Dermis microvascular lymphatic vessel endothelial cell (primary cell): ENCODE measurements at regions not wholly inside any gene's neighbourhood (a gene's known extent, or its start where the extent isn't known, plus 50 kb on each side); places are given as distances from the start of the nearest gene placed in this dataset.

Source experiments
- DNase-seq, 2 donors: peaks; one replicate each; pipeline versions ENCODE4 v3.0.0 to v3.0.0-alpha.2; 2010; ENCODE audit warnings: low read depth in 2 of 2

DNA sequence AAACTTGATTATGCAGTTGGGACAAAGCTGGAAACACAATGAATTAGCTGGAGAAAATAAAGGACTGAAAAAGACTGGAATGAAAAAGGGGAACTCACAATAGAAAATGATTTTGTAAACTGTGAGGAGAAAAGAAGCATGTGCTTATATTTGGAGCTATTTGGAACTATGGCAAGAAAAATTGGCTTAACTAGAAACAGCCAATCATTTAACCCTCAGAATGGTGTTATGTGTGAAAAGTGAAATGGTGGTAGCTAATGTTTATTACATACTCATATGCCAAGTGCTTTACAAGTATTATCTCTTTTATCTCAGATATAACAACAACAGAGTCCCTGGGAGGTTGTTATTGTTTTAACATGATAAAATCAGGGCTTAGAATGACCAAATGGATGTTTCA is 583.1 kb upstream of the SEL1L start:
- no peak for DNase-seq

DNA sequence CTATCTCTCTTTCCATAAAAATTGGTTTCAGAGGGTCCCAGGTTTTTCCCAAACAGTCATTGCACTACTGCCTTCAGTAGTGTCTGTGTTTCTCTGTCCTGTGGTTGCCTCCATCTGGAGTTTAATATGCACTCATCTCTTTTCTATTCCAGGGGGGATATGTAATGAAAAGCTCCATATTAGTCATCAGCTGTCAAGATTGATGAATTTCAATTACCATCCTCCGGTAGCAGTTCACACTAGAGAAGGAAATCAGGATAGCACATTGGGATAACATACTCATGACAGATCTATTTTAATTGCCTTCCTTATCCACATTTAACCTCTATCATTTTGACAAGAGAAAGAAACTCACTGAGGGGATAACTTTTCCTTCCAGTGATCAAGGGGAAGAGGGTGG is 589.0 kb upstream of the SEL1L start:
- no peak for DNase-seq

DNA sequence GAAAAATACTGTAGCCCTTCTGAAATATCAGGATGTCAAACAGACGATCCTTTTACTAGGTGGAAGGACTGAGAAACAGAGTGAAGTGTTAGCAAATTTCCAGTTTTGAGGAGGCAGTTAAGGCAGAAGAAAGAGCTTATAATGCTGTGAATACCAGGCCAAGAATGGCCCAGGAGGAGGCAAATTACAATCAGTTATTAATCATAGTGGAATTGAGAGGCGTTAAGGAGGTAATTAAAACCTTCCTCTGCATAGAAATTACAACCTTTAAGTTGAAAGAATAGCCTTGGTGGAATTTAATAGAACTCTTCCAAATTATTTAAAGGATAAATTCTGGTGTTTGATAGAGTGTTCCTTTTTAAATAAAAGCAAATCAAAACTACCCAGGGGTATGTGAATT is 590.9 kb upstream of the SEL1L start:
- DNase-seq = no peak

DNA sequence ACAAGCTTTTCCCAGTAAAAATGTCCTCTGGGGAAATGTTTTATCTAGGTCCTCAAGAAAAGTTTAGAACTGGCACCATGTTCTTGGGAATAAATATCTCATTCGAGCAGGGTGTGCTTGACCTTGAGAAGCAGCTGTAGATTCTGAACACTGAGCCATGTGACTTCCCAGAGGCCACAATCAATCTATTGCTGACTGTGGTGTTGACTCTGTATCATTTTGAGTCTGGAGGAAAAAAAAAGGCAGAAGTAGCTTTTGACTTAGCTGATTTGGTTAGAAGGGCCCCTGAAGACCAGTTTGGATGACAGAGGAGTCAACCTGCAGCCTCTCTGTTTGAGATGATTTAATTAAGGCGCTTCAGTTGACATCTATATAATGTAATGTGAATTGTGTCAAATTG is 592.4 kb upstream of the SEL1L start:
- DNase-seq = no peak

DNA sequence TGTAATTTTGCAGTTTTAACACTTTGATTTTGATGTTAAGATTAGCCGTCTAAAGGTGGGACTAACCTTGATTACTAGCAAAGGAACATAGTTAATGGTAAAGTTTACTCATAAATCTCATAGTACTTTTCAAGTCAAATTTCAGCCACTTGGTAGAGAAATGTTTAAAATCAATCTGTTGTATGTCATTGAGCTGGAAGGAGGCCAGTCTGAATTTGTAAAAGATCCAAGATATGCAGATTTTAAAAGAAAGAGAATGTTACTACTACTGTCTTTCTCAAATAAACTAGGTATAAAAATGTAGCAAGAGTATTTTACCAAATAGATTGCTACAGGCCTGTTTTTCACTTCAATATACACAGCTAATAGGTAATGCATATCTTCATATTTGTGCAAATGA is 600.8 kb upstream of the SEL1L start:
- DNase-seq = no peak

DNA sequence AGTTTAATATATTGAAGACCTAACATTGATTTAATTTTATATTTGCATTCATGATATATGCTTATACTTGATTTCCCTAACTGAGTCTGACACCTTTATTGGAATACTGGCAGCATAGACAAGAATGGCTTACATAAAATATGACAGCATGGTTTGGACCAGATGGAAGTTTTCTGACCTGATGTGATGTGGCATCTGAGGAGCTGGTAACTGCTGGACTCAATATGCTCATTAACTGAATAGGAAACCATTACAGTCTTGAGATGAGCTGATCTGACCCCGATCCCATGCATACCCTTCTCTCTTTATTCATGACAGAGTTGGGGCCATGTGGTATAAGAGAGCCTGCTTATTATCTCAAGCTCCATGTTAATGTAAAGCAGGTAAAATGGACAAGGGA is 604.8 kb upstream of the SEL1L start:
- no peak for DNase-seq

DNA sequence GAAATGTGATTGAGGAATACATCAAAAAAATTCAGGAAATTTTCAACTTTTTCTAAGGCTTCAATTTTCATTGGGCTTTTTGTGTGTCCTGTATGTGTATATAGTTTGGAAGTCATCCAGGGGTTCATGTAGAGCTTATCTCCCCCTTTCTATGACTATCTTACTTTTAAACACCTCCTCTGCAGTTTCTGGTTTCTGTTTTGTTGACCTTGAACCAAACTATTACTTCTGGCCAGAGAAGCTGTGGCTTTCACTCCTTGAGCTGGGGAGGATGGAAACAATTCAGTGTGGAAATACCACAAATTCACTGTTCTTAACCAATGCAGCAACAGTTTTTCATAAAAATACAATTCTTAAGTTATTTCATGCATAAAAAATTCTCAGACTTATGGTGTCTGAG is 613.2 kb upstream of the SEL1L start:
- DNase-seq = no peak

DNA sequence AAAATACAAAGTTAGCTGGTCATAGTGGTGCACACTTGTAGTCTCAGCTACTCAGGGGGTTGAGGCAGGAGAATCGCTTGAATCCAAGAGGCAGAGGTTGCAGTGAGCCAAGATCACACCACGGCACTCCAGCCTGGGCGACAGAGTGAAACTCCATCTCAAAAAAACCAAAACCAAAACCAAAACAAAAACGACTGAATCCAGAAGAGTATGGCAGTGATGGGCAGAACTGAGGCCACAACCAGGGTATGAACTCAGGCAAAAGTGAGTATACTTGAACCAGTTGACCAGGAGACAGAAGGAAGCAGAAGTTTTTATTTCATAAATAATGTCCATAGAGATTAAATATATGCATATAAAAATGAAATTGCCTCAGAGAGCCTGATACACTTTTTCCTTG is 620.0 kb upstream of the SEL1L start:
- DNase-seq = no peak

DNA sequence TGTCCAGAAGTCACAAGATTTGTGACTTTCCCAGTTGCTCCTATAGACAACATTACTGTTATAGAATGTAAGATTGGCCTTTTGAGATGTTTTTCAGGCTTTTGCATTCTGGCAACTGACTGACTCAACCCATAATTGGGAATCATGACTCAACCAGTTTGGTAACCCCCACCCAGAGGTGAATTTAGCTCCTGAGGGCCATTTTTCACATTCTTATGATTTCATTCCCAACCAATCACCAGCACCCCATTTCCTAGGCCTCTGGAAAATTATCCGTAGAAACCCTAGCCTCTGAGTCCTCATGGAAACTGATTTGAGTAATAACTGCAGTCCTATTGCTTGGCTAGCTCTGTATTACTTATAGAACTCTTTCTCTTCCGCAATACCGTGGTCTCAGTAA is 626.0 kb upstream of the SEL1L start:
- DNase-seq = no peak

DNA sequence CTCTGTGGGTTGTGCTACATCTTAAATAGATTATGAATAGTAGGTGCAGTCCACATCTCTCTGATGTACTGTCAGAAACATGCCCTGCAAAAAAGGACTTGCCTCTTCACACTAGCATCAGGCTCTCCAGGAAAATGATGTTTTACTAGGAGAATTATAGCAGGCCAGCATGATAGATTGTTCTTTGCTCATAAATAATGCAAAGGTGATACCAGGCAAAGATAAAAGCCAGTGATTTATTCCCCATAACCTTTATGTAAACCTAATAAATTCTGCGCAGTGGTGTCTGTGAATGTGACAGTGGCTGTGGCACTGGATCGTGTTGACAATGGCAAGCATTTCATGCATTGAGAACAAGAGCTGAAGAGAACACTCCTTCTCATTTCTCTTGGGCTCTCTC is 646.5 kb upstream of the SEL1L start:
- no peak for DNase-seq

DNA sequence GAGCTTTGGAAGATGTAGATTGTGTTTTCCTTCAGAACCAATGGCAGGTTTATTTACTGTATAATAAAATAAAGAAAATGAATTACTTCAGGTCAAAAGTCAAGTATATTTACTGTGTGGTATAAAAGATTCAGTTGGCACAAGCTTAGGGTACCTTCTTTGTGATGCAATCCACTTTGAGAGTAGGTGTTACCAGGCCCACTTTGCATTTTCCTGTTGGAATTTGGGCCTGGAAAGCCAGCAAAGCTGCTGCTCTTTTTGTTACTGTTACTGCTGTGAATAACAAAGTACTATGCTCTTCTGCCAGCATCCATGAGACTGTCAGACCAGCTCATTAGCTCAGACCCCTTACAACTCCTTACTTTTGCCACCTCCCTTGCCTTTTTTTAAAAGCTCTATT is 649.0 kb upstream of the SEL1L start:
- no peak for DNase-seq

DNA sequence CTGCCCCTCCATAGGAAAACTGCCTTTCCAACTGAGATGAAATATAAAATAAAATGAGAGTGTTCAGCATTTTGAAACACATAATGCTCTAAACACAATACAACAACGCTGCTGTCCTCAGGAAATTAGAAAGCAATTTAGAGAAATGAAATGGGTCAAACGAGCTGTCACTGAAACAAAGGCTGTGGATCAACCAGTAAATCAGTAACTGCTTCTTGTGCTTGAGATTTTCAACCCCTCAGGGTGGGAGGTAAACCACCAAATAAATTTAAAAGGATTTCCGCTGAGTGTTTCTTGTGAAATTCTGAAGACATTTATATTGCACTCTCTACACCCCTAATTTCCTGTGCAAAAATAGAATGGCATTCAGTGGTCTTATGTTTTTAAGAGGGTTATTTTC is 657.1 kb upstream of the SEL1L start:
- no peak for DNase-seq

DNA sequence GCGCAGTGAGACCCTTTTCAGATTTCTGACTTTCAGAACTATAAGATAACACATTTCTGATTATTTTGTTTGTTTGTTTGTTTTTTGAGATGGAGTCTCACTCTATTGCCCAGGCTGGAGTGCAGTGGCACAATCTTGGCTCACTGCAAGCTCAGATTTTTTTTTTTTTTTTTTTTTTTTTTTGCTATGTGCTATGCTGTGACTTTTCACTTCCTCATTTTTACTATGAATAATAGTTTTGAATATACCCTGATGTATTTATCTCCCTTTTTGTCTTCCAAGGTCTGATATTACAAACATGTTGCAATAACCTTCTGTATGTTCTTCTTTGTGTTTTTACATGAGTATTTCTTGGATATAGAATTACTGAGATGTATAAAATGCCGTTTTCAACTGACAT is 658.7 kb upstream of the SEL1L start:
- no peak for DNase-seq

DNA sequence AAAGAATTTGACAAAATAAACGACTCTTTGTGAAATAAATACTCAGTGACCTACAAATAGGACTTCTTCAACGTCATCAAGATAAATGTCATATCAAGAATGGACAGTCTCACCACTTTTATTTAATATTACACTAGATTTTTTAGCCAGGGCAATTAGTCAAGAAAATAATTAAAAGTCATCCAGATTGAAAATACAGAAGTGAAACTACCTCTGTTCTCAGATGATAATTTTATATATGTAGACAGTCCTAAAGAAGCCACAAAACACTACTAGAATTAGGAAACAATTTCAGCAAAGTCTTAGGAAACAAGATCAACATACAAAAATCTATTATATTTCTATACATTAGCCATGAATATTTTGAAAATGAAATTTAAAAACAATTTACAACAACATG is 689.6 kb upstream of the SEL1L start:
- no peak for DNase-seq

DNA sequence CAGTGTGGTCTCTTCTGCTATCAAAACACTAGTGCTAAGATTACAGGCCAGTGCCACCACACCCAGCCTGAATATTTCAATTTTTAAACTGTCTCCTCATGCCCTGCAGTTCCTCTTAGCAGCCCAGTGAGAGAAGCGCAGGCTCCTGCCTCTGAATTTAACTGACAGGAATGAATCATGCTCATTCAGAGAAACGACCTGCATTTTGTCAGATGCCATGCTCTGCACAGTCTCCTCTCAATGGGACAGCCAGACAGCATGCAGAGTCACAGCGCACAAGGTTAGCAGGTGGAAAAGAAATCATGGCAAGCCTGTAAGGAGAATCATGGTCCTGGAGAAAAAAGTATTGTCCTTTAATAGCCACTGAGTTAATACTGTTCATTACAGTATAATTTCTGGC is 691.0 kb upstream of the SEL1L start:
- no peak for DNase-seq

DNA sequence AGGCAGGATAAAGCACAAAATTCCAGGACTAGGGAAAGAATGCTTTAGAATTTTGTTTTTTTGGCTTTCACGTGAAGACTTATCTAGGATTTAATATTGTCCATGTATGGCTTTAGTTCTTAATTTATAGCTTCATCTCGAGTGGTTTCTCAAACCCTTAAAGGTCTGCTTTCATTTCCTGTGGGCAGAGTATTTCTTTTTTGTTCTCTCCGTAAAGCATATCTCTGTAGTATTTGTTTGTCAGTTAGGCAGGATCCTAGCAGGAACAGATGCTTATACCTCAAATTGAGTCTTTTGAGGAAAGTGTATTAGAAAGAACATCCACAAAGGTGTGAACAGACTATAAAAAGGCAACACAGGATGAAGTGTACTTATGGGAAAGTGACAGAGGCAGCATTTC is 697.1 kb upstream of the SEL1L start:
- no peak for DNase-seq

DNA sequence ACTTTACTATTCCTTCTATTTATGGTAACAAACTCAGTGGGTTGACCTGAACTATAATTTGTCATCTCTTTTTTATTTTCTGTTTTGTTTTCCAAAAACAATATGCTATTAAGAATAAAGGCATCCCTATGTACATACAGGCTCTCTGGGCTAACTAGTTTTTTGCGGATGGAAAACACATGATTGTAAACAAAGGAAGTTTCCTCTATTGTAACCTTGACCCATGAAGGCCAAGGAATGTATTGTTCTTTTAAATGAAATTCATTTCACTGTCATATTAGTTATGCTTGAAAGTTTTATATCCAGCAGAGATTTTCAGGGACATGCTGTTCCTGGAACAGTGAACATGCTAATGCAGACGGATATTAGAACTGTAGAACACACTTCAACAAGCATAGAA is 705.0 kb upstream of the SEL1L start:
- DNase-seq = no peak

DNA sequence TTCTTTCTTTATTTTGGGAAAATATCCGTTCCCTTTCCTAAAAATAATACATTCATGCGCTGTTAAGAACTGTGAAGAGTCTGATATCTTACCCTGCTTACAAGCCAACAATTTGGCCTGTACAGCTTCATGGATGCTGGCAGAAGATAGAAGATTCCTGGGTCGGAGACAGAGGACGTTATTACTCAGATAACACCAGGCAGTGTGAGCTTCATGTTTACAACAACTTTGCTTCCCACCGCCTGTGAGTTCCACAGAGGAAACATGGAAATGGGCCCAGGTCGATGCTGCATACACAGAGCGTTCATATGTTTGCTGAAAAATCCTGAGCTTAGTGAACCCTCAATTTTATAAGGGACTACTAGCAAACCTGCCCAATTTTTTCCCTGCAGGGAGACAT is 705.6 kb upstream of the SEL1L start:
- no peak for DNase-seq

DNA sequence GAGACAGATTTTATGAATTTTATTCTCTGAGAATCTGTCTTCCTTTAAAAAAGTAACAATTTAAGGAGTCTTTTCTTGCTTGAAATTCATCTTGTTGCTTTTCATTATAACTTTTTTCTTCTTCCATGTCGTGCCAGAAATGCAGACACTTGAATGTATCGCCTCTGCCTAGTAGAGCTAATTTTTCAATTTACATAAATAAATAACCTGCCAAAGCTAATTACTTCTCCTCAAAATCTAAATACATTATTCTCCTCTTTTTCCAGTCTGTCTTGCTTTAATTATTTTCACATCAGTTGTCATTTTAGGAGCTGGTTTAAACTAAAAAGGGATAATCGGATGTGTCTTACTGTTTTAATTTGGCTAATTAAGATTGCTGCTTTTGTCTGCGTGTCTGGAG is 711.1 kb upstream of the SEL1L start:
- DNase-seq = no peak

DNA sequence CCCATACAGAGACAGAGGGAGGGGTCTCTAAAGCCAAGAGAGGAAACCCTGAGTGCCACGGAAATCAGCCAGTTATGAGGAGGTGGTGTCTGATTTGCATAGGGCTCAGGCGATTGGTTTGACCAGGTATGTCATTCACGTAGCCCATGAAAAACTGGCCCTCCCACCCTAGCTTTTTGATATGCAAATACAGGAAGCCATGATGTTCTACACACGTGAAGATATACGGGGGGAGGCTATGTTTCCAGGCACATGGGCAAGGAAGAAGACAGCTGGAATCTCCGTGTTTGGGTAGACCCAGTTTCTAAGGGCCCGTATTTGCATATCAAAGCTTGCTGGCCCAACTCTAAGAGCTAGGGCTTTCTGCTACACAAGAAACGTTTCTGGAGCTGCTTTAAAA is 717.8 kb upstream of the SEL1L start:
- DNase-seq = no peak

DNA sequence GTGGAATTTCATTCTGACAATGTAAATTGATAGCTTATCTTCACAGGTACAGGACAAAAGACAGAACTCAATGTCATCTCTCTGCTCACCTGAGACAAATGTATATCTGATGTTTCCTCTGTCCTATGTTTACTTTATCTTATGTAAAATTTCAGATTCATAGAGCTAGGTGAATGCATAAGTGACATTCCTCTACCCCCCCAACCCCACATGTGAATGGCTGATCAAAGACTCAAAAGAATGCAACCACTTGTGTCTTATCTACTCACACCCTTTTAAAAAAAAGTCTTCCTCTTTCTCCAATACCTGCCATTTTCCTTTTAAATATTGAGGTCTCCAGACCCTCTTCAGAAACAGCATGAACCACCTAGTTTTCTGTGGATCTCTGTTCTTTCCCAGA is 736.6 kb upstream of the SEL1L start:
- no peak for DNase-seq

DNA sequence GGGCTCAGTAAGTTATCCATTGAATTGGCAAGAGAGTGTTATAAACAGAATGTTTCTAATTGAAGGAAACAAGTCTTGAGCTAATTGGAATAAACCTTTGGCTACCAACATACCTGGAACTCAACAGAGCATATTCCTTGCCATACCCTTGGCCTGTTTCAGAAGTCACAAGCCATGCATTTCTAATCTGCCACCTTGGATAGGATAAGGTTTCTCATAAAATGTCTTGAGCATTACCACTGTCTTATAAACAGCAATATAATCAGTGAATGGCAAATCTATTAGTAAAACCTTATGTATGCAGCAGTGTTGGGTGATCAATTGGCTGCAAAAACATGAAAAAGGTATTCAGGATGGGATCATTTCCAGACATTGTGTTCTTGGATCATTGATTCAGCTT is 765.2 kb upstream of the SEL1L start:
- DNase-seq = no peak

DNA sequence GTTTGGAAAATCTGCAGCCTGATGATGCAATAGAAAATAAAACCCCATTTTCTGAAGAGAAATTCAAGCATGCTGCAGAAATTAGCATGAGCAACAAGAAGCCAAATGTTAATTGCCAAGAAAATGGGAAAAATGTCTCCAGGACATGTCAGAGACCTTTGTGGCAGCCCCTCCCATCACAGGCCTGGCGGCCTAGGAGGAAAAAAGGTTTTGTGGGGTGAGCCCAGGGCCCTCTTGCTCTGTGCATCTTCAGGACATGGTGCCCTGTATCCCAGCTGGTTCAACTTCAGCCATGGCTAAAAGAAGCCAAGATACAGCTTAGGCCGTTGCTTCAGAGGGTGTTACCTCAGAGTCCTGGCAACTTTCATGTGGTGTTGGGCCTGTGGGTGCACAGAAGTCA is 775.5 kb upstream of the SEL1L start:
- DNase-seq = no peak

DNA sequence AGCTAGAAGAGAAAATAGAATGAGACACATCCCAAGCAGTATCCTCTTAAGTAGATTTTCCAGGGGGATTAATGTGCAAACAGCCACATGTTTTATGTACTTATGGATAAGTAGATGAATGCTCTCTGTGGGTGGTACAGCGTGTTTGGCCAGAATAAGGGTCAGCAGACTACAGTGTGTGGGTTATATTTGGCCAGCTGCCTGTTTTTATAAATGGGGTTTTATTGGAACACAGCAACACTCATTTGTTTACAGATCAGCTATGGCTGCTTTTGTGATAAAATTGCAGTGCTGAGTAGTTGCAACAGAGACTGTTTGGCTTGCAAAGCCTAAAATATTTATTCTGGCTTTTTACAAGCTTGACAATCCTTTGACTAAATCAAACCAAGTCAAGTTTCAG is 780.2 kb upstream of the SEL1L start:
- DNase-seq = no peak

DNA sequence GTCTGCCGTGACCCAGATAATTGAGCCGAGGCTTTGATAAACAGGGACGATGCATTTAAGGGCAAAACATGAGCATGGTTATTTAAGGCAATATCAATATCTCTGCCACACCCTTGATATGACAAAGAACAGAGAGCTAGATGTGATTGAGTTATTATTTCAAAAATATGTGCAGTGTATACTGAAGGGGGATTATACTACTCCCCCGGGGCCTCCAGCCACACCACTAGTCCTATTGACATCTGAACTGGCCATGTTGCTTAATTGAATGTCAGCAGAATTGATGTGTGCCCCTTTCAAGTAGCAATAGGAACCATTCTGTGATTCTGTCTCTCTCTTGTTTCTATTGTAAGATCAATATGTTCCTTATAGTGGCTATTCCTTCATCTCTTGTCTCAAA is 794.8 kb upstream of the SEL1L start:
- DNase-seq = no peak
